ENCODE measurements at regions not wholly inside any gene's neighbourhood (a gene's known extent, or its start where the extent isn't known, plus 50 kb on each side); places are given as distances from the start of the nearest gene placed in this dataset.

DNA sequence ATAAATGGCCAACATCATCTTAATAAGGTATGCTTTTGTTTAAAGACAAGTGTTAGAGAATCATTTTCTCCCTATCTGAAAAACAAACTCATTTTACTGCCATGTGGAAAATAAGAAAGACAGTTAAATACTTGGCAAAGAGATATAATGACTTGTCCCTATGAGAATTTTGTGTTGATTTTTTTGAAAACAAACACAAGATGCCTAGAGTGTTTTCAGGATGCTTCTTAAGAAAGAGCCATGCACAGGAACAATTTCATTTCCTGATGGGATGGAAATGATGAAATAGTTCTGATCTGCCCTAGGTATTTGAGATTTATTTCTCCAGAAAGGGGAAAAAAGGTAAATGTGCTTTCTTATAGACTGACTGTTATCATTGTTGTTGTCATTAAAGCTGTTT is 237.5 kb upstream of the GNAI1 start:
- H3K4me2 ChIP-seq (ENCODE audit: low read depth, low read length, poor library complexity, severe bottlenecking): no peak overlapping the region
- no peaks in the 10 kb centered on the region for H3K9me2 ChIP-seq (replicated peaks; ENCODE audit: low read depth, low read length)
- TF ChIP-seq CTCF (conservative IDR thresholded peaks at IDR 0.05; ENCODE audit: low read length): no peak
- no peak for TF ChIP-seq EZH2phosphoT487 (IDR thresholded peaks at IDR 0.05; ENCODE audit: borderline replicate concordance)
- H3F3A ChIP-seq (ENCODE audit: low read depth): no peaks in the 10 kb centered on the region
- H3K4me1 ChIP-seq (ENCODE audit: insufficient read depth, low read length, poor library complexity, severe bottlenecking): peaks cover 9% of the 10 kb centered on the region
- no peak overlapping the region for H3K9ac ChIP-seq (ENCODE audit: low read depth, low read length, poor library complexity, severe bottlenecking)
- no peak overlapping the region for H3K4me3 ChIP-seq (ENCODE audit: low read length, poor library complexity, severe bottlenecking)
- no peaks in the 10 kb centered on the region for H3K27me3 ChIP-seq (ENCODE audit: insufficient read depth, low read length, poor library complexity, severe bottlenecking)
- H3K79me2 ChIP-seq (ENCODE audit: insufficient read depth, low read length): no peaks in the 10 kb centered on the region
- H4K20me1 ChIP-seq (ENCODE audit: insufficient read depth, low read length, poor library complexity, severe bottlenecking): no peaks in the 10 kb centered on the region
- 0 out of 2 replicates have a peak, but pooled peaks cover 4% of the 10 kb centered on the region for H3K9me3 ChIP-seq (ENCODE audit: insufficient read depth, low read depth, low read length)
- H2AFZ ChIP-seq (ENCODE audit: low read length): no peak overlapping the region
- H3K36me3 ChIP-seq (ENCODE audit: insufficient read depth, low read length): no peaks in the 10 kb centered on the region

DNA sequence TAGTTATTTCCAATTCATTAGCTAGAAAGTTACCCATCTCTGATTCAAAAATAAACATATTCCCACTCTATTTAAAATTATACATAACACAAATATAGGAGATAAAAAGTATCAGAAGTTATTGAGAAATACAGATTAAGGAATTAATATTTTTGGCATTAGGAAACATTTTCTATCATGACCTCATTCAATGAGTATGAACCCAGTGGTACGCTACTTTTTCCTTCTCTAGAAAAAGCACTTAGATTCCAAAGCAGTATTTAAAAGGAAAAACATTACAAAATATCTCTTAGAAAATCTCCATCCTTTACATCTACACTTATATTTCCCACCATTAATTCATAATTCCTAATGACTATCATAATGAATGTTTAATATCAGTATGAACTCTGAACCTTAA is 240.6 kb upstream of the GNAI1 start:
- Histone ChIP-seq H3K4me3 (ENCODE audit: low read length, poor library complexity, severe bottlenecking) (no peak overlapping the region), H3K27me3 (ENCODE audit: insufficient read depth, low read length, poor library complexity, severe bottlenecking) (no peaks in the 10 kb centered on the region), H3K9me2 (replicated peaks; ENCODE audit: low read depth, low read length) (no peaks in the 10 kb centered on the region), H3K9me3 (ENCODE audit: insufficient read depth, low read depth, low read length) (no peaks in the 10 kb centered on the region), H2AFZ (ENCODE audit: low read length) (no peak overlapping the region), H3F3A (ENCODE audit: low read depth) (no peaks in the 10 kb centered on the region), H3K4me1 (ENCODE audit: insufficient read depth, low read length, poor library complexity, severe bottlenecking) (peaks cover 9% of the 10 kb centered on the region), H3K9ac (ENCODE audit: low read depth, low read length, poor library complexity, severe bottlenecking) (no peak overlapping the region), H3K79me2 (ENCODE audit: insufficient read depth, low read length) (no peaks in the 10 kb centered on the region), H4K20me1 (ENCODE audit: insufficient read depth, low read length, poor library complexity, severe bottlenecking) (no peaks in the 10 kb centered on the region), H3K4me2 (ENCODE audit: low read depth, low read length, poor library complexity, severe bottlenecking) (no peak overlapping the region), H3K36me3 (ENCODE audit: insufficient read depth, low read length) (no peaks in the 10 kb centered on the region)
- TF ChIP-seq EZH2phosphoT487 (IDR thresholded peaks at IDR 0.05; ENCODE audit: borderline replicate concordance): no peak
- no peak for TF ChIP-seq CTCF (conservative IDR thresholded peaks at IDR 0.05; ENCODE audit: low read length)

GRCh38 chr7:79882922-79883321 is 251.7 kb upstream of the GNAI1 start:
- H3F3A ChIP-seq (ENCODE audit: low read depth): no peaks in the 10 kb centered on the region
- TF ChIP-seq CTCF (conservative IDR thresholded peaks at IDR 0.05; ENCODE audit: low read length) (no peak), EZH2phosphoT487 (IDR thresholded peaks at IDR 0.05; ENCODE audit: borderline replicate concordance) (no peak)

More at GRCh38 chr7:79882922-79883321, 251.7 kb upstream of the GNAI1 start:
- Histone ChIP-seq H3K36me3 (ENCODE audit: insufficient read depth, low read length) (no peaks in the 10 kb centered on the region), H3K9ac (ENCODE audit: low read depth, low read length, poor library complexity, severe bottlenecking) (no peak overlapping the region), H3K9me2 (replicated peaks; ENCODE audit: low read depth, low read length) (no peaks in the 10 kb centered on the region), H3K27me3 (ENCODE audit: insufficient read depth, low read length, poor library complexity, severe bottlenecking) (no peaks in the 10 kb centered on the region), H3K4me1 (ENCODE audit: insufficient read depth, low read length, poor library complexity, severe bottlenecking) (peaks cover under 1% of the 10 kb centered on the region), H3K9me3 (ENCODE audit: insufficient read depth, low read depth, low read length) (peaks cover 6% of the 10 kb centered on the region; the same call in 1 of the 2 replicates), H3K4me2 (ENCODE audit: low read depth, low read length, poor library complexity, severe bottlenecking) (no peak overlapping the region), H3K79me2 (ENCODE audit: insufficient read depth, low read length) (no peaks in the 10 kb centered on the region), H2AFZ (ENCODE audit: low read length) (no peak overlapping the region), H4K20me1 (ENCODE audit: insufficient read depth, low read length, poor library complexity, severe bottlenecking) (no peaks in the 10 kb centered on the region), H3K4me3 (ENCODE audit: low read length, poor library complexity, severe bottlenecking) (no peak overlapping the region)
